ENCODE measurements at regions not wholly inside any gene's neighbourhood (a gene's known extent, or its start where the extent isn't known, plus 50 kb on each side); places are given as distances from the start of the nearest gene placed in this dataset.

- Histone ChIP-seq H3K27me3 (ENCODE audit: control insufficient read depth, insufficient read depth, low read length) (no peaks in the 10 kb centered on the region), H3K36me3 (ENCODE audit: control insufficient read depth, insufficient read depth, low read length) (no peaks in the 10 kb centered on the region), H3K9ac (ENCODE audit: insufficient read depth, low read length) (no peak overlapping the region), H3K4me3 (replicated peaks in 1 of 4; ENCODE audit: control extremely low read depth in 1 of 4, insufficient read depth in 1 of 4, low read depth in 3 of 4, low read length in 4 of 4) (no peak overlapping the region), H3K79me2 (ENCODE audit: control insufficient read depth, insufficient read depth, low read length) (no peaks in the 10 kb centered on the region), H3K4me2 (ENCODE audit: extremely low read depth, insufficient read depth, low read length) (no peak overlapping the region), H3K27ac (ENCODE audit: insufficient read depth, low read length) (no peak overlapping the region), H4K20me1 (ENCODE audit: control insufficient read depth, extremely low read depth, insufficient read depth, low read length) (no peaks in the 10 kb centered on the region), H3K9me3 (ENCODE audit: control insufficient read depth, insufficient read depth, low read depth, low read length) (no peaks in the 10 kb centered on the region), H3K4me1 (ENCODE audit: control insufficient read depth, extremely low read depth, insufficient read depth, low read length) (no peaks in the 10 kb centered on the region), H2AFZ (ENCODE audit: low read length) (no peak overlapping the region)
- no peak for DNase-seq (ENCODE audit: low read depth in 2 of 2)
- TF ChIP-seq EZH2 (IDR thresholded peaks at IDR 0.05; ENCODE audit: low read length, missing control alignments) (no peak), CTCF (conservative IDR thresholded peaks at IDR 0.05 in 1 of 2, IDR thresholded peaks at IDR 0.05 in 1 of 2; ENCODE audit: low read depth in 1 of 2, low read length in 2 of 2) (no peak)
Observed at GRCh38 chr18:75871596-75871995, 444.1 kb upstream of the SMIM21 start.

DNA sequence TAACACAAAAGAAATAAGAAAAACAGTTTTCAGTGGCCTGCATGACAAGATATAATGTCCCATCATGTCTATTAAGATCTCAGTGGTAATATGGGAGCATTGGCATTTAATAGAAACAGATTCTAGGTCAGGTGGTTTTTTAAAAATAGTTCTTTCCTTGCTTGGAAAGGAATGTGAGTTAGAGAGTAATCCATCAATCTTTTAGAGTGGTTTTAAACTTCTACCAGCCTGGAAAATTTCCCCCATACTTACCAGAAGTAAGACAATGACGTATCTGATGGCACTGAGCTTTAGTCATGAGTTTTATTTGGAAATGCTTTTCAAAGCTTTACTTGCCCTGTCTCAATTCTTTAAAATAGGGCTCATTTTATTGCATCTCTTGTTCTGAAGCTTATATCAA, 441.7 kb upstream of the SMIM21 start:
- H3K9me3 ChIP-seq (ENCODE audit: control insufficient read depth, insufficient read depth, low read depth, low read length) = no peaks in the 10 kb centered on the region
- no peak overlapping the region for H3K9ac ChIP-seq (ENCODE audit: insufficient read depth, low read length)
- H3K4me3 ChIP-seq (replicated peaks in 1 of 4; ENCODE audit: control extremely low read depth in 1 of 4, insufficient read depth in 1 of 4, low read depth in 3 of 4, low read length in 4 of 4) = no peak overlapping the region
- DNase-seq (ENCODE audit: low read depth in 2 of 2) = peak in 1 of 2 donors; percentile 69
- H3K4me1 ChIP-seq (ENCODE audit: control insufficient read depth, extremely low read depth, insufficient read depth, low read length) = no peaks in the 10 kb centered on the region
- no peak overlapping the region for H3K4me2 ChIP-seq (ENCODE audit: extremely low read depth, insufficient read depth, low read length)
- no peak overlapping the region for H2AFZ ChIP-seq (ENCODE audit: low read length)
- H3K27ac ChIP-seq (ENCODE audit: insufficient read depth, low read length) = no peak overlapping the region
- no peaks in the 10 kb centered on the region for H3K79me2 ChIP-seq (ENCODE audit: control insufficient read depth, insufficient read depth, low read length)
- H4K20me1 ChIP-seq (ENCODE audit: control insufficient read depth, extremely low read depth, insufficient read depth, low read length) = no peaks in the 10 kb centered on the region
- H3K36me3 ChIP-seq (ENCODE audit: control insufficient read depth, insufficient read depth, low read length) = no peaks in the 10 kb centered on the region
- no peaks in the 10 kb centered on the region for H3K27me3 ChIP-seq (ENCODE audit: control insufficient read depth, insufficient read depth, low read length)
- TF ChIP-seq EZH2 (IDR thresholded peaks at IDR 0.05; ENCODE audit: low read length, missing control alignments) = no peak
- no peak for TF ChIP-seq CTCF (conservative IDR thresholded peaks at IDR 0.05 in 1 of 2, IDR thresholded peaks at IDR 0.05 in 1 of 2; ENCODE audit: low read depth in 1 of 2, low read length in 2 of 2)

GRCh38 chr18:75868031-75868430, 440.5 kb upstream of the SMIM21 start:
- no peak overlapping the region for H3K27ac ChIP-seq (ENCODE audit: insufficient read depth, low read length)

More at GRCh38 chr18:75868031-75868430, 440.5 kb upstream of the SMIM21 start:
- Histone ChIP-seq H3K4me2 (ENCODE audit: extremely low read depth, insufficient read depth, low read length) (no peak overlapping the region), H3K9me3 (ENCODE audit: control insufficient read depth, insufficient read depth, low read depth, low read length) (no peaks in the 10 kb centered on the region), H3K9ac (ENCODE audit: insufficient read depth, low read length) (no peak overlapping the region), H3K27me3 (ENCODE audit: control insufficient read depth, insufficient read depth, low read length) (no peaks in the 10 kb centered on the region), H4K20me1 (ENCODE audit: control insufficient read depth, extremely low read depth, insufficient read depth, low read length) (no peaks in the 10 kb centered on the region), H3K36me3 (ENCODE audit: control insufficient read depth, insufficient read depth, low read length) (no peaks in the 10 kb centered on the region), H2AFZ (ENCODE audit: low read length) (no peak overlapping the region), H3K79me2 (ENCODE audit: control insufficient read depth, insufficient read depth, low read length) (no peaks in the 10 kb centered on the region), H3K4me3 (replicated peaks in 1 of 4; ENCODE audit: control extremely low read depth in 1 of 4, insufficient read depth in 1 of 4, low read depth in 3 of 4, low read length in 4 of 4) (no peak overlapping the region), H3K4me1 (ENCODE audit: control insufficient read depth, extremely low read depth, insufficient read depth, low read length) (no peaks in the 10 kb centered on the region)
- DNase-seq (ENCODE audit: low read depth in 2 of 2) = no peak
- no peak for TF ChIP-seq CTCF (conservative IDR thresholded peaks at IDR 0.05 in 1 of 2, IDR thresholded peaks at IDR 0.05 in 1 of 2; ENCODE audit: low read depth in 1 of 2, low read length in 2 of 2)
- TF ChIP-seq EZH2 (IDR thresholded peaks at IDR 0.05; ENCODE audit: low read length, missing control alignments) = no peak

Measured in fibroblast of lung (primary cell).